CD14-positive monocyte (primary cell): ENCODE measurements at regions not wholly inside any gene's neighbourhood (a gene's known extent, or its start where the extent isn't known, plus 50 kb on each side); places are given as distances from the start of the nearest gene placed in this dataset.
A peak's percentile ranks its signal among the peaks of the same experiment; 100 is the strongest.

Experiments used
- DNase-seq, 3 donors: peaks; one replicate each; pipeline ENCODE4 v3.0.0-alpha.2; 2011 to 2022
- H2AFZ ChIP-seq: 2 replicates; pipeline ENCODE4 v1.6.0; 2012; ENCODE audit warnings: mild to moderate bottlenecking, low read depth, low read length, inconsistent platforms; ENCODE audit not compliant: insufficient read depth, poor library complexity, severe bottlenecking
- H3K27ac ChIP-seq, 2 donors: 1 replicate in 1 of 2; 2 replicates in 1 of 2; pipeline ENCODE4 v1.5.1; 2012 to 2013; ENCODE audit warnings: low read length in 2 of 2, control low read depth in 1 of 2, inconsistent platforms in 1 of 2, low read depth in 1 of 2, mild to moderate bottlenecking in 1 of 2
- H3K27me3 ChIP-seq, 2 donors: one replicate each; pipeline versions ENCODE4 v1.6.0 to v1.6.1; 2011 to 2013; ENCODE audit warnings: low read length in 2 of 2; ENCODE audit not compliant: control insufficient read depth in 2 of 2, insufficient read depth in 2 of 2
- H3K36me3 ChIP-seq, 2 donors: replicated peaks in 1 of 2; 1 replicate in 1 of 2; 2 replicates in 1 of 2; pipeline versions ENCODE4 v1.5.1 to v1.6.1; 2012 to 2013; ENCODE audit warnings: low read length in 2 of 2, control low read depth in 1 of 2, inconsistent platforms in 1 of 2, mild to moderate bottlenecking in 1 of 2; ENCODE audit not compliant: insufficient read depth in 2 of 2, control insufficient read depth in 1 of 2
- H3K4me1 ChIP-seq, 2 donors: 1 replicate in 1 of 2; 2 replicates in 1 of 2; pipeline versions ENCODE4 v1.5.1 to v1.6.1; 2012 to 2013; ENCODE audit warnings: low read length in 2 of 2, control low read depth in 1 of 2, inconsistent platforms in 1 of 2, mild to moderate bottlenecking in 1 of 2, moderate library complexity in 1 of 2; ENCODE audit not compliant: insufficient read depth in 2 of 2, control insufficient read depth in 1 of 2
- H3K4me2 ChIP-seq: replicated peaks from 2 replicates; pipeline ENCODE3; 2012; ENCODE audit warnings: low read length, moderate library complexity, mild to moderate bottlenecking; ENCODE audit not compliant: poor library complexity, severe bottlenecking; ENCODE audit errors: extremely low read depth
- H3K4me3 ChIP-seq, 3 experiments: fragments of 200-600 bp in 1 of 3; sonication (generic) in 1 of 3; replicated peaks in 1 of 3; 1 replicate in 2 of 3; 2 replicates in 1 of 3; pipeline ENCODE4 v1.5.1; 2011 to 2013; ENCODE audit warnings: low read length in 3 of 3, mild to moderate bottlenecking in 3 of 3, control low read depth in 2 of 3, low read depth in 2 of 3, inconsistent platforms in 1 of 3, moderate library complexity in 1 of 3
- H3K79me2 ChIP-seq: 2 replicates; pipeline ENCODE4 v1.6.0; 2012; ENCODE audit warnings: mild to moderate bottlenecking, control low read depth, inconsistent platforms, low read length, moderate library complexity; ENCODE audit not compliant: insufficient read depth
- H3K9ac ChIP-seq: 2 replicates; pipeline ENCODE4 v1.6.0; 2017; ENCODE audit warnings: low read length, mild to moderate bottlenecking; ENCODE audit not compliant: insufficient read depth, poor library complexity, severe bottlenecking
- H3K9me3 ChIP-seq, 2 donors: replicated peaks in 1 of 2; 1 replicate in 1 of 2; 2 replicates in 1 of 2; pipeline versions ENCODE4 v1.5.1 to v1.6.1; 2012 to 2013; ENCODE audit warnings: low read length in 2 of 2, control low read depth in 1 of 2; ENCODE audit not compliant: control insufficient read depth in 1 of 2, insufficient read depth in 1 of 2
- H4K20me1 ChIP-seq: 2 replicates; pipeline ENCODE4 v1.6.0; 2012; ENCODE audit warnings: mild to moderate bottlenecking, low read length, control low read depth, moderate library complexity; ENCODE audit not compliant: insufficient read depth
- H3K27ac Mint-ChIP-seq, 7 donors: one replicate each; pipeline ENCODE4 v1.8.0; 2020; ENCODE audit warnings: mild to moderate bottlenecking in 7 of 7, mixed read lengths in 7 of 7, moderate library complexity in 6 of 7, inconsistent platforms in 2 of 7
- H3K27me3 Mint-ChIP-seq, 3 donors: one replicate each; pipeline ENCODE4 v1.8.0; 2021 to 2022; ENCODE audit warnings: low read depth in 3 of 3, mild to moderate bottlenecking in 3 of 3, mixed read lengths in 3 of 3, moderate library complexity in 3 of 3, inconsistent platforms in 1 of 3
- H3K36me3 Mint-ChIP-seq, 2 donors: one replicate each; pipeline ENCODE4 v1.8.0; 2020; ENCODE audit warnings: mixed read lengths in 2 of 2, inconsistent platforms in 1 of 2, mild to moderate bottlenecking in 1 of 2
- H3K4me1 Mint-ChIP-seq: one replicate; pipeline ENCODE4 v1.8.0; 2020; ENCODE audit warnings: mild to moderate bottlenecking, mixed read lengths
- H3K4me3 Mint-ChIP-seq, 2 donors: one replicate each; pipeline ENCODE4 v1.8.0; 2020; ENCODE audit warnings: mild to moderate bottlenecking in 2 of 2, mixed read lengths in 2 of 2, moderate library complexity in 1 of 2
- H3K9me3 Mint-ChIP-seq, 7 donors: one replicate each; pipeline ENCODE4 v1.8.0; 2020 to 2022; ENCODE audit warnings: mixed read lengths in 7 of 7, mild to moderate bottlenecking in 6 of 7, moderate library complexity in 6 of 7, inconsistent platforms in 2 of 7
- WGBS: methylation state at CpG from one replicate; pipeline ENCODE4 v1.1.5; 2013; ENCODE audit warnings: missing lambda C conversion rate; ENCODE audit not compliant: insufficient coverage; 5-methylcytosine and 5-hydroxymethylcytosine counted together
- intact Hi-C, 2 donors: fragments of 100-400 bp; cut with micrococcal nuclease; formaldehyde crosslinking; loops; one replicate each; pipeline versions ENCODE4 v1.15.0 to v1.15.1; 2023
- TF ChIP-seq, protein P1 (sequence below): fragments of 200-600 bp; IDR thresholded peaks from one replicate; pipeline ENCODE4 v1.8.0; 2022; ENCODE audit warnings: antibody characterized with exemption, mild to moderate bottlenecking

DNA sequence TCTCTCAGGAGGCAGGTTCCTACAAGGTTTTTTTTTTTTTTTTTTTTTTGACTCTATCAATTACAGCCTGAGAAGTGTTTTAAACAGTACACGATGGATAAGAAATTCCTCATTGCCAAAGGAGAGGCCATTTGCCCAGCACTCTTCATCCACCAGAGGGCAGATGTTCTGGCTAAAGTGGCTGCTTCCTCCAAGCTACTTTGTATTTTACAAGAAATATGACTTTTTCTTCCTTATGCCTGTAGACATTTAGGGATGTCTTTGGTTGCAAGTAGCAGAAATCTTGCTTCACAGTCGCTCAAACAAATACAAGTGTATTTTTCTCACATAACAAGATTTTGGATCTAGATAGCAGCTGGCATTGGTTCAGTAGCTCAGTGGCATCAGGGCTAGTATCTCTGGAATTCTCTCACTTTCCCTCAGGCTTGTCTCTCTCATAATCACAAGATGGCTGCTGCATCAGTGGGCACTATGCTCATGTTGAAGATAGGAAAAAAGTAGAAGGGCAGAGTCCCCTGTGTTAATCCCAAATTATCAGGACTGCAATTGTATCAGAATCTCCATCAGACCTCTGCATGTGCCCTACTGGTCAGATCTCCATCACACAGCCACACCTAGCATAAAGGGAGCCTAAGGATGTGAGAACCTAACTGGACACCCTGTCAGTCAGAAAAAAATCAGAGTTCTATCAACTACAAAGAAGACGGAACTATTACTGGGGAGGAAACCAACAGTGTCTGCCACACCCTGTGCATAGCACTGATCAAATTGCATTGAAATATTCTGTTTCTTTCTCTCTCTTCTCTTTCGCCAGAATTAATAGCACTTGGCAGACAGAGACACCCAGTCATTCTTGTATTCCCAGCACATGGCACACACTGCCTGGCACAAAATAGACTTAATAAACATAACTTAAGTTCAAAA lies 138.9 kb upstream of the COL8A1 start:
- Histone ChIP-seq H3K9ac (no peak overlapping the region), H4K20me1 (no peaks in the 10 kb centered on the region), H3K36me3 (no peaks in the 10 kb centered on the region), H3K9me3 (no peaks in the 10 kb centered on the region), H3K4me3 (no peak overlapping the region), H3K4me1 (peaks cover 0 to 5% of the 10 kb centered on the region in 2 donors), H3K27me3 (peaks cover 2 to 3% of the 10 kb centered on the region in 2 donors), H3K79me2 (no peaks in the 10 kb centered on the region), H3K27ac (no peak overlapping the region), H3K4me2 (no peak overlapping the region), H2AFZ (no peak overlapping the region)
- H3K27me3 Mint-ChIP-seq = peaks cover 3 to 9% (median 5%) of the 10 kb centered on the region in 3 donors
- H3K27ac Mint-ChIP-seq = peak overlapping the region in 1 of 7 donors; percentile 83
- H3K4me3 Mint-ChIP-seq = no peak overlapping the region
- TF ChIP-seq, protein P1, sequence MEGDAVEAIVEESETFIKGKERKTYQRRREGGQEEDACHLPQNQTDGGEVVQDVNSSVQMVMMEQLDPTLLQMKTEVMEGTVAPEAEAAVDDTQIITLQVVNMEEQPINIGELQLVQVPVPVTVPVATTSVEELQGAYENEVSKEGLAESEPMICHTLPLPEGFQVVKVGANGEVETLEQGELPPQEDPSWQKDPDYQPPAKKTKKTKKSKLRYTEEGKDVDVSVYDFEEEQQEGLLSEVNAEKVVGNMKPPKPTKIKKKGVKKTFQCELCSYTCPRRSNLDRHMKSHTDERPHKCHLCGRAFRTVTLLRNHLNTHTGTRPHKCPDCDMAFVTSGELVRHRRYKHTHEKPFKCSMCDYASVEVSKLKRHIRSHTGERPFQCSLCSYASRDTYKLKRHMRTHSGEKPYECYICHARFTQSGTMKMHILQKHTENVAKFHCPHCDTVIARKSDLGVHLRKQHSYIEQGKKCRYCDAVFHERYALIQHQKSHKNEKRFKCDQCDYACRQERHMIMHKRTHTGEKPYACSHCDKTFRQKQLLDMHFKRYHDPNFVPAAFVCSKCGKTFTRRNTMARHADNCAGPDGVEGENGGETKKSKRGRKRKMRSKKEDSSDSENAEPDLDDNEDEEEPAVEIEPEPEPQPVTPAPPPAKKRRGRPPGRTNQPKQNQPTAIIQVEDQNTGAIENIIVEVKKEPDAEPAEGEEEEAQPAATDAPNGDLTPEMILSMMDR = peak; percentile 67
- intact Hi-C loops = no loop called here
- WGBS = 57% methylated on average over 1 of the region's 4 CpGs
- peak; percentile 8 to 47 (median 15) for DNase-seq
- H3K9me3 Mint-ChIP-seq = peaks cover 0 to 1% (median 0%) of the 10 kb centered on the region in 7 donors
- H3K36me3 Mint-ChIP-seq = no peaks in the 10 kb centered on the region
- H3K4me1 Mint-ChIP-seq = peaks cover 2% of the 10 kb centered on the region

- 89% methylated on average over 8 of the region's 8 CpGs for whole genome bisulfite sequencing
- Mint-ChIP-seq H3K4me1 (peaks cover 2% of the 10 kb centered on the region), H3K36me3 (no peaks in the 10 kb centered on the region), H3K9me3 (peaks cover 0 to 6% (median 2%) of the 10 kb centered on the region in 7 donors), H3K4me3 (no peak overlapping the region), H3K27ac (no peak overlapping the region), H3K27me3 (peaks cover 3 to 13% (median 5%) of the 10 kb centered on the region in 3 donors)
- H3K79me2 ChIP-seq = no peaks in the 10 kb centered on the region
- H3K27me3 ChIP-seq = peaks cover 2 to 3% of the 10 kb centered on the region in 2 donors
- no peaks in the 10 kb centered on the region for H3K9me3 ChIP-seq
- DNase-seq = no peak
- TF ChIP-seq, protein P1 = no peak
- intact Hi-C loops = no loop called here
- H3K9ac ChIP-seq = no peak overlapping the region
- no peak overlapping the region for H3K27ac ChIP-seq
- H4K20me1 ChIP-seq = no peaks in the 10 kb centered on the region
- H3K36me3 ChIP-seq = no peaks in the 10 kb centered on the region
- no peak overlapping the region for H3K4me3 ChIP-seq
- H3K4me2 ChIP-seq = no peak overlapping the region
- H3K4me1 ChIP-seq = peaks cover 0 to 5% of the 10 kb centered on the region in 2 donors
- no peak overlapping the region for H2AFZ ChIP-seq
Observed at GRCh38 chr3:99498550-99499234, 139.7 kb upstream of the COL8A1 start.
